Endothelial cell of umbilical vein (primary cell): ENCODE measurements at regions not wholly inside any gene's neighbourhood (a gene's known extent, or its start where the extent isn't known, plus 50 kb on each side); places are given as distances from the start of the nearest gene placed in this dataset.

Experiments used
- BruUV-seq: library from RNA; stranded (reverse); fragments of 400-500 nt; replicated peaks from 2 replicates; lab custom pipeline; 2021; lab: Mats Ljungman, UMichigan
- CTCF ChIA-PET: fragments of 300-600, 350-600 bp; sonication (Branson Sonifier 250); formaldehyde crosslinking; loops from one replicate; lab custom pipeline; 2021; ENCODE audit warnings: antibody characterized with exemption, inconsistent platforms; lab: Charles Lee
- POLR2A ChIA-PET: fragments of 300-600, 350-600 bp; sonication (Branson Sonifier 250); formaldehyde crosslinking; loops from one replicate; lab custom pipeline; 2021; ENCODE audit warnings: antibody characterized with exemption, inconsistent platforms; lab: Charles Lee
- DNase-seq: peaks from one replicate; pipeline ENCODE4 v3.0.0-alpha.2; 2011; ENCODE audit warnings: low read depth, low spot score
- FAIRE-seq: peaks from 2 replicates; lab custom pipeline; 2011; peaks lifted over from hg19 to GRCh38; lab: Jason Lieb, UNC
- H2AFZ ChIP-seq: 2 replicates; pipeline ENCODE4 v1.6.0; 2012; ENCODE audit warnings: low read depth, low read length, control low read depth, inconsistent platforms
- H3K27ac ChIP-seq: 2 replicates; pipeline ENCODE4 v1.5.1; 2011; ENCODE audit warnings: low read depth, mild to moderate bottlenecking, control low read depth, low read length, moderate library complexity; ENCODE audit not compliant: insufficient read depth
- H3K27me3 ChIP-seq, 2 experiments: 2 replicates each; pipeline versions ENCODE4 v1.6.0 to v1.6.1; 2011; ENCODE audit warnings: low read length in 2 of 2, mixed read lengths in 1 of 2; ENCODE audit not compliant: control insufficient read depth in 2 of 2, insufficient read depth in 2 of 2
- H3K36me3 ChIP-seq, 2 experiments: 2 replicates in 1 of 2; 3 replicates in 1 of 2; pipeline ENCODE4 v1.5.1; 2011; ENCODE audit warnings: low read length in 2 of 2, mild to moderate bottlenecking in 1 of 2, moderate library complexity in 1 of 2; ENCODE audit not compliant: control insufficient read depth in 2 of 2, insufficient read depth in 2 of 2; ENCODE audit errors: extremely low read depth in 1 of 2
- H3K4me1 ChIP-seq: 3 replicates; pipeline ENCODE4 v1.5.1; 2011; ENCODE audit warnings: mild to moderate bottlenecking, low read length; ENCODE audit not compliant: control insufficient read depth, insufficient read depth; ENCODE audit errors: extremely low read depth
- H3K4me2 ChIP-seq: 2 replicates; pipeline ENCODE4 v1.6.1; 2011; ENCODE audit warnings: low read length, control low read depth, mixed read lengths; ENCODE audit not compliant: insufficient read depth
- H3K4me3 ChIP-seq, 3 experiments: fragments of 200-600 bp in 1 of 3; sonication (generic), shearing (Covaris generic) in 1 of 3; replicated peaks in 1 of 3; 2 replicates each; pipeline ENCODE4 v1.5.1; 2011 to 2016; ENCODE audit warnings: control low read depth in 3 of 3, low read length in 3 of 3, mild to moderate bottlenecking in 2 of 3, inconsistent platforms in 1 of 3, low read depth in 1 of 3, moderate library complexity in 1 of 3; ENCODE audit not compliant: insufficient read depth in 1 of 3
- H3K79me2 ChIP-seq: 2 replicates; pipeline ENCODE4 v1.6.0; 2012; ENCODE audit warnings: low read length, inconsistent platforms; ENCODE audit not compliant: control insufficient read depth, insufficient read depth
- H3K9ac ChIP-seq: replicated peaks from 2 replicates; pipeline ENCODE3; 2011; ENCODE audit warnings: low read length, control low read depth; ENCODE audit not compliant: insufficient read depth; ENCODE audit errors: extremely low read depth
- H3K9me1 ChIP-seq: replicated peaks from 3 replicates; pipeline ENCODE4 v1.6.0; 2011; ENCODE audit warnings: mild to moderate bottlenecking, low read length; ENCODE audit not compliant: control insufficient read depth, insufficient read depth; ENCODE audit errors: extremely low read depth
- H3K9me3 ChIP-seq: replicated peaks from 2 replicates; pipeline ENCODE4 v1.5.1; 2012; ENCODE audit warnings: low read length, inconsistent platforms; ENCODE audit not compliant: control insufficient read depth, insufficient read depth
- H4K20me1 ChIP-seq: replicated peaks from 2 replicates; pipeline ENCODE3; 2011; ENCODE audit warnings: mild to moderate bottlenecking, low read length; ENCODE audit not compliant: control insufficient read depth, insufficient read depth; ENCODE audit errors: extremely low read depth
- EZH2 ChIP-seq: IDR thresholded peaks from 2 replicates; pipeline ENCODE4 v1.6.1; 2012; ENCODE audit warnings: borderline replicate concordance, low read depth, mild to moderate bottlenecking, moderate library complexity, low read length, inconsistent platforms; ENCODE audit not compliant: severe bottlenecking
- FOS ChIP-seq: IDR thresholded peaks from 2 replicates; pipeline ENCODE4 v1.6.1; 2011; ENCODE audit warnings: mild to moderate bottlenecking, low read length, moderate library complexity, borderline replicate concordance; ENCODE audit not compliant: insufficient read depth
- GATA2 ChIP-seq: IDR thresholded peaks from 2 replicates; pipeline ENCODE4 v1.7.0; 2011; ENCODE audit warnings: low read depth, mild to moderate bottlenecking, moderate library complexity, mixed read lengths, low read length; ENCODE audit not compliant: insufficient read length, insufficient read depth
- JUN ChIP-seq: IDR thresholded peaks from 2 replicates; pipeline ENCODE4 v1.6.1; 2011; ENCODE audit warnings: borderline replicate concordance, low read depth; ENCODE audit not compliant: insufficient read length, insufficient read depth
- MAX ChIP-seq: IDR thresholded peaks from 2 replicates; pipeline ENCODE4 v1.6.1; 2011; ENCODE audit not compliant: insufficient read depth, insufficient read length
- MYC ChIP-seq: IDR thresholded peaks from one replicate; pipeline ENCODE4 v1.6.1; 2011; ENCODE audit warnings: mild to moderate bottlenecking, low read depth, low read length
- POLR2A ChIP-seq: IDR thresholded peaks from 2 replicates; pipeline ENCODE4 v1.6.1; 2012; ENCODE audit warnings: low read depth, mild to moderate bottlenecking, control low read depth, low read length
- POLR2AphosphoS5 ChIP-seq: IDR thresholded peaks from 2 replicates; pipeline ENCODE4 v1.6.1; 2012; ENCODE audit warnings: low read depth, mild to moderate bottlenecking, control low read depth, low read length, moderate library complexity; ENCODE audit not compliant: insufficient read depth
- dilution Hi-C: fragments of 300-500 bp; cut with MboI; formaldehyde crosslinking; loops from one replicate; pipeline ENCODE4 v1.15.0; 2019; ENCODE audit warnings: low sequenced_read_pairs; ENCODE audit not compliant: extremely low pct_ligation_motif_present
- intact Hi-C: fragments of 100-400 bp; cut with micrococcal nuclease; formaldehyde crosslinking; loops from one replicate; pipeline ENCODE4 v1.10.0; 2022
- TF ChIP-seq, protein P1 (sequence below), 2 donors: IDR thresholded peaks; 1 replicate in 1 of 2; 2 replicates in 1 of 2; pipeline ENCODE4 v1.5.1; 2011; ENCODE audit warnings: low read length in 2 of 2, mild to moderate bottlenecking in 2 of 2, moderate library complexity in 2 of 2, control low read depth in 1 of 2, inconsistent platforms in 1 of 2, low read depth in 1 of 2; ENCODE audit not compliant: insufficient read depth in 1 of 2; ENCODE audit errors: extremely low read depth in 1 of 2

- Histone ChIP-seq H3K4me2 (no peak overlapping the region), H3K9me3 (no peaks in the 10 kb centered on the region), H3K27ac (no peak overlapping the region), H3K79me2 (no peaks in the 10 kb centered on the region), H3K27me3 (no peaks in the 10 kb centered on the region), H4K20me1 (no peaks in the 10 kb centered on the region), H3K9ac (no peak overlapping the region), H3K4me3 (no peak overlapping the region), H3K4me1 (no peaks in the 10 kb centered on the region), H3K9me1 (no peaks in the 10 kb centered on the region), H3K36me3 (no peaks in the 10 kb centered on the region), H2AFZ (no peak overlapping the region)
- intact Hi-C loops = no loop called here
- BruUV-seq = no TSS peak
- ChIA-PET POLR2A (no interaction called here), CTCF (no interaction called here)
- dilution Hi-C loops = no loop called here
- TF ChIP-seq MYC = no peak
- FAIRE-seq (no peak), DNase-seq (no peak)
Measured at GRCh38 chr3:487614-488013, 291.1 kb downstream of the CHL1 start.

DNA sequence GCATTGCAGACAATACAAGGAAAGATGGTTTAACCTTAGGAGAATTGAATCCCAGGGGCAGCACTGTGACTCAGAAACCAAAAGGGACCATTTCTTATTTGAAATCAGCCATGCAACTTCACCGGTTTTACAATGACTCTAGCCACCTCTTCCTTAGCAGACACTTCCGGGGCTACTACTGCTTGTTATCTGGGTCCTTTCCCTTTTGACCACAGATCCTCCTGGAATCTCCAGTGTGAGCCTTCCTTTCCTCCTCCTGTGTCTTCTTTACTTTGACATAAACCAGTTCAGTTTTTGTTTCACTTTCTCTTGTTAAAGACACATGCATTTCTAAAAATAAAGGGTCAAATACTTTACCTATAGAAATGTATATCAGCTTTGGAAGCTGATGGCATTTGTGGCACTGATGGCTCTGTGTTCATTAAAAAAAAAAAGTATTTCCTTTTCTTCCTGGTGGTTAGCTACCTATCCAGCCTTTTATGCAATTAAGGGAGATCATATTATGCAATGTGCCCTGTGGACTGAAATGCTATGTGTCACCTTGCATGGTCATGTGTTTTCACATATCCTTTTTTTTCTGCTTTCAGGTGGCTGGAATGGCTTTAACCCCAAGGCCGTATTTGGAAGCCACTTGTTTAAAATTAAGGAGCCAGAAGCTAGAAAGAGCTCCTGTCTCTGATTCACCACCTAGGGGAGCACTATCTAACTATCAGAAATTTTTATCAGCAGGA, 296.2 kb downstream of the CHL1 start:
- dilution Hi-C loops (no loop called here), intact Hi-C loops (no loop called here)
- no peaks in the 10 kb centered on the region for H3K79me2 ChIP-seq
- no TSS peak for BruUV-seq
- peaks cover 2% of the 10 kb centered on the region for H3K9me3 ChIP-seq
- FAIRE-seq = no peak
- no peak overlapping the region for H2AFZ ChIP-seq
- no peaks in the 10 kb centered on the region for H3K9me1 ChIP-seq
- no peak overlapping the region for H3K9ac ChIP-seq
- POLR2A ChIA-PET = no interaction called here
- H3K36me3 ChIP-seq = no peaks in the 10 kb centered on the region
- H4K20me1 ChIP-seq = no peaks in the 10 kb centered on the region
- no peaks in the 10 kb centered on the region for H3K4me1 ChIP-seq
- H3K4me2 ChIP-seq = no peak overlapping the region
- no peaks in the 10 kb centered on the region for H3K27me3 ChIP-seq
- no peak overlapping the region for H3K4me3 ChIP-seq
- CTCF ChIA-PET = no interaction called here
- no peak overlapping the region for H3K27ac ChIP-seq
- DNase-seq = no peak
- no peak for TF ChIP-seq POLR2AphosphoS5
- TF ChIP-seq FOS = no peak
- TF ChIP-seq EZH2 = no peak
- no peak for TF ChIP-seq POLR2A
- no peak for TF ChIP-seq JUN
- no peak for TF ChIP-seq GATA2
- TF ChIP-seq, protein P1, sequence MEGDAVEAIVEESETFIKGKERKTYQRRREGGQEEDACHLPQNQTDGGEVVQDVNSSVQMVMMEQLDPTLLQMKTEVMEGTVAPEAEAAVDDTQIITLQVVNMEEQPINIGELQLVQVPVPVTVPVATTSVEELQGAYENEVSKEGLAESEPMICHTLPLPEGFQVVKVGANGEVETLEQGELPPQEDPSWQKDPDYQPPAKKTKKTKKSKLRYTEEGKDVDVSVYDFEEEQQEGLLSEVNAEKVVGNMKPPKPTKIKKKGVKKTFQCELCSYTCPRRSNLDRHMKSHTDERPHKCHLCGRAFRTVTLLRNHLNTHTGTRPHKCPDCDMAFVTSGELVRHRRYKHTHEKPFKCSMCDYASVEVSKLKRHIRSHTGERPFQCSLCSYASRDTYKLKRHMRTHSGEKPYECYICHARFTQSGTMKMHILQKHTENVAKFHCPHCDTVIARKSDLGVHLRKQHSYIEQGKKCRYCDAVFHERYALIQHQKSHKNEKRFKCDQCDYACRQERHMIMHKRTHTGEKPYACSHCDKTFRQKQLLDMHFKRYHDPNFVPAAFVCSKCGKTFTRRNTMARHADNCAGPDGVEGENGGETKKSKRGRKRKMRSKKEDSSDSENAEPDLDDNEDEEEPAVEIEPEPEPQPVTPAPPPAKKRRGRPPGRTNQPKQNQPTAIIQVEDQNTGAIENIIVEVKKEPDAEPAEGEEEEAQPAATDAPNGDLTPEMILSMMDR (IDR thresholded peaks at IDR 0.05; ENCODE audit: extremely low read depth in 1 of 2, insufficient read depth in 1 of 2, low read depth in 1 of 2, low read length in 2 of 2) = no peak
- TF ChIP-seq MYC = no peak
- no peak for TF ChIP-seq MAX
